PC-3 (cell line): ENCODE measurements at regions not wholly inside any gene's neighbourhood (a gene's known extent, or its start where the extent isn't known, plus 50 kb on each side); places are given as distances from the start of the nearest gene placed in this dataset.

Experiments used
- EZH2 ChIP-seq: fragments of 300-600 bp; sonication (generic); IDR thresholded peaks from one replicate; pipeline ENCODE4 v1.6.1; 2017; ENCODE audit warnings: antibody characterized with exemption, mild to moderate bottlenecking, low read length; ENCODE audit not compliant: unreplicated experiment
- EZH2phosphoT487 ChIP-seq: fragments of 300-600 bp; sonication (generic); IDR thresholded peaks from 2 replicates; pipeline ENCODE4 v1.6.1; 2018; ENCODE audit warnings: mild to moderate bottlenecking, antibody characterized with exemption, low read length, borderline replicate concordance
- TF ChIP-seq, protein P1 (sequence below): fragments of 300-600 bp; sonication (generic); conservative IDR thresholded peaks from 2 replicates; pipeline ENCODE4 v1.5.1; 2017; ENCODE audit warnings: antibody characterized with exemption, low read depth, mild to moderate bottlenecking, low read length

GRCh38 chr2:14240868-14241267, 391.6 kb upstream of the LRATD1 start:
- TF ChIP-seq EZH2 (no peak), EZH2phosphoT487 (no peak)
- TF ChIP-seq, protein P1, sequence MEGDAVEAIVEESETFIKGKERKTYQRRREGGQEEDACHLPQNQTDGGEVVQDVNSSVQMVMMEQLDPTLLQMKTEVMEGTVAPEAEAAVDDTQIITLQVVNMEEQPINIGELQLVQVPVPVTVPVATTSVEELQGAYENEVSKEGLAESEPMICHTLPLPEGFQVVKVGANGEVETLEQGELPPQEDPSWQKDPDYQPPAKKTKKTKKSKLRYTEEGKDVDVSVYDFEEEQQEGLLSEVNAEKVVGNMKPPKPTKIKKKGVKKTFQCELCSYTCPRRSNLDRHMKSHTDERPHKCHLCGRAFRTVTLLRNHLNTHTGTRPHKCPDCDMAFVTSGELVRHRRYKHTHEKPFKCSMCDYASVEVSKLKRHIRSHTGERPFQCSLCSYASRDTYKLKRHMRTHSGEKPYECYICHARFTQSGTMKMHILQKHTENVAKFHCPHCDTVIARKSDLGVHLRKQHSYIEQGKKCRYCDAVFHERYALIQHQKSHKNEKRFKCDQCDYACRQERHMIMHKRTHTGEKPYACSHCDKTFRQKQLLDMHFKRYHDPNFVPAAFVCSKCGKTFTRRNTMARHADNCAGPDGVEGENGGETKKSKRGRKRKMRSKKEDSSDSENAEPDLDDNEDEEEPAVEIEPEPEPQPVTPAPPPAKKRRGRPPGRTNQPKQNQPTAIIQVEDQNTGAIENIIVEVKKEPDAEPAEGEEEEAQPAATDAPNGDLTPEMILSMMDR = no peak
